DMS153 treated with DMSO at 0.1 percent for 48 hours (cell line): ENCODE measurements at regions not wholly inside any gene's neighbourhood (a gene's known extent, or its start where the extent isn't known, plus 50 kb on each side); places are given as distances from the start of the nearest gene placed in this dataset.
"Not testable (repeated sequence)": the region's sequence is repeated elsewhere in the genome, so short reads cannot be mapped to it uniquely, and the experiment has no call there.

ENCODE experiments used
- DNase-seq: peaks from one replicate; lab custom pipeline; 2025; ENCODE audit not compliant: unreplicated experiment; lab: John Stamatoyannopoulos, UW

GRCh38 chr9:126166291-126166690, 160.3 kb upstream of the MVB12B start:
- no peak for DNase-seq

GRCh38 chr9:126166866-126167265, 159.8 kb upstream of the MVB12B start:
- DNase-seq = no peak

GRCh38 chr9:126169736-126170135, 156.9 kb upstream of the MVB12B start:
- DNase-seq = no peak

DNA sequence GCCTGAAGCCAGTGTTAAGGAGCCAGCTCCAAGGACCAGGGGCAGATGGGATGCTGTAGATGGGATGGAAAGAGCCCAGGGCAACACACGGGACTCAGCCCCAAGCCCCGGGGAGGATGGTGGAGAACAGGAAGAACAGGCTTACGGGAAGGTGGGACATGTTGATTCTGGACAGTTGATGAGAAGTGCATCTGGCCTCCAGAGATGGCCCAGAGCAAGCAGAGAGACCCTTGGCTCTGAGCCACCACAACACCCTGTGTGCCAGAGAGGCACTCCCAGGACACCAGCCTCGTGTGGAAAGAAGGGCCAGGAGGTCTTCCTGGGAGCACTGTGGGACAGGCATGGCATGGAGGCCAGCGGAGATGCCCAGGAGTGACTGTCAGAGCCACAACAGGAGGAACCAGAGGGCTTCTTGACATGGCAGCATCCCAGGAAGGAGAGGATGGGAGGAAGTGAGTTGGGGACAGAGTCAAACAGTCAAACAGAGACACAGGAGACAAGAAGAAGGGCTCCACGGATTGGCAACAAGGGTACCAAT, 156.3 kb upstream of the MVB12B start:
- no peak for DNase-seq

DNA sequence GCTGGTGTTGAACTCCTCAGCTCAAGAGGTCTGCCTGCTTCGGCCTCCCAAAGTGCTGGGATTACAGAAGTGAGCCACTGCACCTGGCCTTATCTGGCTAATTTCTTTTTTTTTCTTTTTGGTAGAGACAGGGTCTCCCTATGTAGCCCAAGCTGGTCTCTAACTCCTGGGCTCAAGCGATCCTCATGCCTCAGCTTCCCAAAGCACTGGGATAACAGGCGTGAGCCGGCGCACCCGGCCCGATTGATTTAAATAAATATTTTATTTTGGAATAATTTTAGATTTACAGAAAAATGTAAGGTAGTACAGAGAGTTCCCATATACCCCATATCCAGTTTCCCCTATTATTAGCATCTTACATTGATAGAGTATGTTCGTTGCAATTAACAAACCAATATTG, 155.0 kb upstream of the MVB12B start:
- no peak for DNase-seq

DNA sequence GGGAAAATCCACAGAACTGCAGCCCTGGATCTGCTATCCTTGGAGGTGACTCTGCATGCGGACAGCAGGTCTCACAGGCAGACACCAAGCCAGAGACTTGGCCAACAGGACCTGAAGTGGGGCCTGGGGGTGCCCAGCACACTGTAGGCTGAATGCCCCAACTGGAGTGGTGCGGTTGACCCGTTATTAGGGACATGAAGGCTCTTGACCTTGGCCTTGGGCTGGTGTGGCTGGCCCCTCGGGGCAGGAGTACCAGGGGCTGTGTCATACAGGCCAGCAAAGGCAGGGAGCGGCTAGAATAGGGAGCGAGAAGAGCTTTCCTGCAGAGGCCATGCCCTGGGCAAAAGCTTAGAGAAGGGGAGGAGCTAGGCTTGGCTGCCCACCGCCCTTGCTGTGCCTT, 153.2 kb upstream of the MVB12B start:
- no peak for DNase-seq

GRCh38 chr9:126173929-126174328, 152.7 kb upstream of the MVB12B start:
- DNase-seq = no peak

DNA sequence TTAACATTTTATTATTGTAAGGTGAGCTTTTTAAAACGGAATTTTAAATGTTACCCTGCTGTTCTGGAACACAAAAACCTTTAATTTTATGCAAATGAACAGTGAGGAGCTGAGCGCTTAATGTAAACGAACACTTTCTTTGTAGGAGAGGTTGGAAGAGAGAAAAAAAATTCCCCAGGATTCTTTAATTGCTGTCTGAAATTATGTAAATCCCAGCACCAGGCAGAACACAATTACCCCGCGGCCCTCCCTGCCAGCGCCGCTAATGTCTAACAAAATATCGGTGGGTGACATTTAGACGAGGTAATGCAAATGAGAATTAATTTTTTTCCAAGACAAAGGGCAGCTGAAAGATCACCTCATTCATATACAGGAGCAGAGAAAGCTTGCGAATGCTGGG, 143.4 kb upstream of the MVB12B start:
- DNase-seq = no peak

DNA sequence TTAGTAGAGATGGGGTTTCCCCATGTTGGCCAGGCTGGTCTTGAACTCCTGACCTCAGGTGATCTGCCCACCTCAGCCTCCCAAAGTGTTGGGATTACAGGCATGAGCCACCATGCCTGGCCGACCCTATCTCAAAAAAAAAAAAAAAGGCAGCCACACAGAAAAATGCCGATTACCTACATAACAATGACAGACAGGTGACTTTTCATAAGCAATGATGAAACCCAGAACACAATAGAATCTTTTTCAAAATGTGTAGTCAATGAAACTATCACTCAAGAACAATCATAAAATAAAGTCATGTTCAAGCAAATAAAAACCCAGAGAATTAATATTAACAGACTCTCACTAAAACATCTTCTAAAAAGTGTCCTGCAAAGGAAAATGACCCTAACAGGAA, 135.6 kb upstream of the MVB12B start:
- DNase-seq = not testable (repeated sequence)

DNA sequence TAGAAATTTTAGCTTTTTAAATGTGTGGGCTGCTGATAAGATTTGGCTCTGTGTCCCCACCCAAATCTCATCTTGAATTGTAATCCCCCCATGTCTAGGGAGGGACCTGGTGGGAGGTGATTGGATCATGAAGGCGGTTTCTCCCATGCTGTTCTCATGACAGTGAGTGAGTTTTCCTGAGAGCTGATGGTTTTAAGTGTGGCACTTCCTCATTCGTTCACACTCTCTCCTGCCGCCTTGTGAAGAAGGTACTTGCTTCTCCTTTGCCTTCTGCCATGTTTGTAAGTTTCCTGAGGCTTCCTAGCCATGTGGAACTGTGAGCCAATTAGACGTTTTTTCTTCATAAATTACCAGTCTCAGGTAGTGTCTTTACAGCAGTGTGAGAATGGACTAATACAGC, 127.8 kb upstream of the MVB12B start:
- DNase-seq = no peak

GRCh38 chr9:126203313-126203712, 123.3 kb upstream of the MVB12B start:
- no peak for DNase-seq

- no peak for DNase-seq
Observed at GRCh38 chr9:126204197-126204596, 122.4 kb upstream of the MVB12B start.

GRCh38 chr9:126204708-126205225, 121.9 kb upstream of the MVB12B start:
- no peak for DNase-seq

DNA sequence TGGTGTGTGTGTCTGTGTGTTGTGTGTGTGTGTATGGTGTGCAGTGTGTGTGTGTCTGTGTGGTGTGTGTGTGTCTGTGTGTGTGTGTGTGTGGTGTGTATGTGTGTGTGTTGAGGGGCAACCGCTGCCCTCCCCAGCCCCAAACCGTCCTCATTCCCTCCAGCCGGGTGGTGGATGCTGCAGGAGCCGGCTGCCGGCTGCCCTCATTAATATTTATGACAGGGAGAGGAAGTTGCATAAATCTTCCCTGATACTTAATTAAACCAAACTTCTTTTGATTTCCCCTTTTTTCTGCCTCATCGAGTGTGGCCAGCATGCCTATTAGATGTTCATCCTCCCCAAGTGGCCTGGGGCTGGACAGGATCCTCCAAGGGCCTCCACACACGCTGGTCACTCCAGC, 121.4 kb upstream of the MVB12B start:
- no peak for DNase-seq

GRCh38 chr9:126205845-126206498, 120.7 kb upstream of the MVB12B start:
- peak; percentile 65 for DNase-seq

DNA sequence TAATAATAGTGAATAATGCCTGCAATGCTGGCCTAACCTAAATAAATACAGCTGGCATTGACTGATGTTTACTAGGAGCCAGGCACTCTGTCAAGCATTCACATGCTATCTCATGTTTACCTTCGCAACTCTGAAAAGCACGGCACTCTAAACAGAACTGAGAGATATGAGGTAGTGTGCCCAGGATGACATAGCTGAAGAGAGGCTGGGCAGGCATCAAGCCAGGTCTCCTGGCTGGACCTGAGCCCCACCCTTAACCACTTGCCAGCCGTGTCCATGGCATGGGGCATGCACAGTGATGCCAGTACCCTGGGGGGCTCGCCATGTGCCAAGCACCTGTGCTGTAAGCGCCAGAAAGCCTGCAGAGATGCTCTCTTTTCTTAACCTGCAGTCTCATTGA, 119.4 kb upstream of the MVB12B start:
- peak; percentile 88 for DNase-seq

DNA sequence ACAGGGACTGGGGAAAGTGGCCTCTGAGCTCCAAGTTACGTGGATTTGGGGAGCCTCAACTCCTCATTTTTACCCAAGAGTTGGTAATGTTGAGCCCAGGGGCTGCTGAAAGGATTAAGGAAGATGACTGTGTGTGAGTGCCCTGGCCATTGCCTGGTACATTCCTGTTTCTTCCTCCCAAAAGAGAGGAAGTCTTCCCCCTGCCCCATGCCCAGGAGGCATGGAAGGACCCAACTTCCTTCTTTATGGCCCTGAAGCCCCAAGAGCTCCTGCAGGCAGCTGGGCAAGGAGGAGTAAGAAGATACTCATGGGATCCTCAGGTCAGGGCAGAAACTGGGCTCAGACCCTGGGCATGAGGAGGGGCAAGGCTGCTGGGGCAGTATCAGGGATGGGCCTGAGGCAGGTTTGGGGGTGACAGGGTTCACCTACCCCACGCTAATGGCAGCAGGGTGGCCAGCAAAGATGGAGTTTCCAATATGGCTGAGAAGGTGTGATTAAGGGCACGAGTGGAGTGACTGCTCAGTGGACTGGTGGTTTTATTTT, 118.3 kb upstream of the MVB12B start:
- no peak for DNase-seq

DNA sequence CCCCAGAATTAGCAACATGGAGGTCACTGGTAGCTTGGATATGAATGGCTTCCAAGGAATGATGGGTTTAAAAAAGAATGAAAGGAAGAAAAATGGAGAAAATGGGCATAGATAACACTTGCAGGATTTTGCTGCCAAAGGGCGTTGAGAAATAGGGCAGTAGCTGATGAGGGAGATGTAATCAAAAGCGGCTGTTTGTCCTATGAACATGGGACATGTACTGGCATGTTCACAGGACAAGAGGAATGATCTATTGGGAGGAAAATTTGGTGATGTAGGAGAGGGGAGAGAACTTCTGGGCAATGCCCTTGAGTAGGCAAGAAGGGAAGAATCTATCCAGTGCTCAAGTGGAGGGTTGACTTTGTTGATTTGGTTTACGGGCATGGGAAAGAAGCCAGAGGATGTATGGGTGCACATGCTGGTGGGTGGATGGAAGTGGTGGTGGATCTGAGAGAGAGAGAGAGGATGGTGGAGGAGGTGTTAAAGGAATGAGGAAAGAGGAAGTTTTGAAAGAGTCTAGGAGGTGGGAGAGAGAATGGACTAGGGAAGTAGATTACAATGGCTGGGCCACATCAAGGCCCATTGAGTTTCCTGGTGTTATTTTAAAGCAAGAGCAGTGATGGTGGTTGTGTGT, 115.1 kb upstream of the MVB12B start:
- DNase-seq = no peak

- no peak for DNase-seq
Observed at GRCh38 chr9:126215486-126215885, 111.1 kb upstream of the MVB12B start.

- no peak for DNase-seq
Observed at GRCh38 chr9:126216826-126217225, 109.8 kb upstream of the MVB12B start.

DNA sequence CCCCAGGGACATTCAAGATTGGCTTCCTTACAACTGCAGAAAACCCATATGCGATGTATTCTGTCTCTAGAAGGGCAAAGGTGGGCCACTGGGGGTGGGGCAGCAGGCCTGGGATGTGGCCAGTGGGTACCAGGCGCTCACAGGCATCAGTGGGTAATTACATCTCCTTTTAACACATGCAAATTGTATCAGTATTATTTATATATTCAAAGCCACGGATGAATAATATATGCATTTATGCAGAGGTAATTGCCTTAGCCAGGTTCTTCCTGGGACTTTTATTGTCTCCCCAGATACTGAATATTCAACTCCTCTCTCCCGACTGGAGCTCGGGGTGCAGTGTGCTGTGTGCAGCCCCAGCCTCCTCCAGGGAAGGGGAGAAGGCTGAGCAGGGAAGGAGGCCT, 109.4 kb upstream of the MVB12B start:
- DNase-seq = no peak

DNA sequence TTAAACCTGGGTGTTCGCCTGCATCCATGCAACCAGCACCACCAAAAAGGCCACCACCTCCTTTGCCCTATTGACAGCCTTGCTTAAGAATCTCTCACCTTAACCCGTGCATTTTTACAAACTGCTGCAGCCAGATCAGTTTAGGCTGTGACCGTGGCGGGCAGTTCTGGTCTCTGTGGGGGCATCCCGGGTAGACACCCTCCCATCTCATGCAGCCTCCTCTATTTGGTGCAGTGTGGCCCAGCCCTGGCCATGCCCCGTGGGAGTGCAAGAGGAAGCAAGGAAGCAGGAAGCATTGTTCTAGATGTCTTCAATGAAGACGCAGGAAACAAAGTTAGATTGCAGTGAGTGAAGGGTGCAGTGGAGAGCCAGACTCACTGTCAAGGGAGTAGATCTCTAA, 108.8 kb upstream of the MVB12B start:
- DNase-seq = no peak
